Testis (tissue), 2 donors: ENCODE measurements at regions not wholly inside any gene's neighbourhood (a gene's known extent, or its start where the extent isn't known, plus 50 kb on each side); places are given as distances from the start of the nearest gene placed in this dataset.

Experiments used
- POLR2A ChIP-seq: fragments of 450-650 bp; IDR thresholded peaks from one replicate; pipeline ENCODE4 v1.6.1; 2017; ENCODE audit warnings: antibody characterized with exemption, mild to moderate bottlenecking, moderate library complexity
- TF ChIP-seq, protein P1 (sequence below), 3 experiments: fragments of 450-650 bp in 2 of 3; fragments of 200-600 bp in 1 of 3; sonication (generic) in 1 of 3; IDR thresholded peaks; one replicate each; pipeline ENCODE4 v1.5.1; 2016 to 2019; ENCODE audit warnings: antibody characterized with exemption in 3 of 3, mild to moderate bottlenecking in 2 of 3, moderate library complexity in 1 of 3

- TF ChIP-seq, protein P1, sequence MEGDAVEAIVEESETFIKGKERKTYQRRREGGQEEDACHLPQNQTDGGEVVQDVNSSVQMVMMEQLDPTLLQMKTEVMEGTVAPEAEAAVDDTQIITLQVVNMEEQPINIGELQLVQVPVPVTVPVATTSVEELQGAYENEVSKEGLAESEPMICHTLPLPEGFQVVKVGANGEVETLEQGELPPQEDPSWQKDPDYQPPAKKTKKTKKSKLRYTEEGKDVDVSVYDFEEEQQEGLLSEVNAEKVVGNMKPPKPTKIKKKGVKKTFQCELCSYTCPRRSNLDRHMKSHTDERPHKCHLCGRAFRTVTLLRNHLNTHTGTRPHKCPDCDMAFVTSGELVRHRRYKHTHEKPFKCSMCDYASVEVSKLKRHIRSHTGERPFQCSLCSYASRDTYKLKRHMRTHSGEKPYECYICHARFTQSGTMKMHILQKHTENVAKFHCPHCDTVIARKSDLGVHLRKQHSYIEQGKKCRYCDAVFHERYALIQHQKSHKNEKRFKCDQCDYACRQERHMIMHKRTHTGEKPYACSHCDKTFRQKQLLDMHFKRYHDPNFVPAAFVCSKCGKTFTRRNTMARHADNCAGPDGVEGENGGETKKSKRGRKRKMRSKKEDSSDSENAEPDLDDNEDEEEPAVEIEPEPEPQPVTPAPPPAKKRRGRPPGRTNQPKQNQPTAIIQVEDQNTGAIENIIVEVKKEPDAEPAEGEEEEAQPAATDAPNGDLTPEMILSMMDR (IDR thresholded peaks at IDR 0.05), result no peak
- no peak for TF ChIP-seq POLR2A
Measured at GRCh38 chr4:96407738-96408463, 568.0 kb downstream of the PDHA2 start.
